GM21360 (cell line): ENCODE measurements at regions not wholly inside any gene's neighbourhood (a gene's known extent, or its start where the extent isn't known, plus 50 kb on each side); places are given as distances from the start of the nearest gene placed in this dataset.

Source experiments
- ATAC-seq: cut with Tn5 transposase; IDR thresholded peaks from one replicate; pipeline ENCODE4 v1.9.1; 2021; ENCODE audit warnings: mild to moderate bottlenecking, moderate library complexity; ENCODE audit not compliant: unreplicated experiment

DNA sequence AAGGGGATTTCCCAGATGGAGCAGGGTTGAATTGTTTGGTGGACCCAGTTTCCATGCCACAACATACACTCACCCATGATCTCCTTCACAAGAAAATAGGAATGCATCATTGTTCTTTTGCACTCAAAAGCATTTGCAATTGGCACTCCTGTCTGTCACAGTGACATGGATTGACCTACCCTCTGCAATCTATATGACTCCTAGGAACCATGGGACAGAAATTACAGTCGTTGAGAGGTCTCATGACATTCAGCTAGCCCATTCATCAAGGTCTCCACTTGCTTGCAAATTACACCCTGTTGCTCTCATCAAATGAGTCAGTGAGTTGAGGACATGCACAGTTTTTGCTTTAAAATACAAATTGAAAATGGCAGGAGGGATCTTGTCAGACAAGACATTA lies 448.5 kb downstream of the LPIN1 start:
- ATAC-seq = no peak

DNA sequence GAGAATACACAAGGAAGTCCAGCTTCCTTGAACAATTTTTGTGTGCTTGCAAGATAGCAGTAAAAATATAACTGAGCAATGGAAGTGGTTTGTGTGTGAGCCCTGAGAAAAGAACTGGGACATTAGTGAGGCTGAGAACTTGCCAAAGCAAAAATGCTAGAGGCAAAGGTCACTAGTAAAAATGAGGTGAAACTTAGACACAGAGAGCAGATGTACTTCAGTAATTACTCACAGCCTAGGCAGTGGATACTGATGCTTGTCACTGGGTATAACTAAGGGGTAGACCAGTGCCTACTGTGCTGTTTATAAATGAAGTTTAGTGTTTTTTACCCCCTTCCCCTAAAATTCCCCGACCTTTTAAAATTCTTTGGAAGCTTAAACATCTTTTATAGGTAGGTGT lies 450.1 kb downstream of the LPIN1 start:
- no peak for ATAC-seq

DNA sequence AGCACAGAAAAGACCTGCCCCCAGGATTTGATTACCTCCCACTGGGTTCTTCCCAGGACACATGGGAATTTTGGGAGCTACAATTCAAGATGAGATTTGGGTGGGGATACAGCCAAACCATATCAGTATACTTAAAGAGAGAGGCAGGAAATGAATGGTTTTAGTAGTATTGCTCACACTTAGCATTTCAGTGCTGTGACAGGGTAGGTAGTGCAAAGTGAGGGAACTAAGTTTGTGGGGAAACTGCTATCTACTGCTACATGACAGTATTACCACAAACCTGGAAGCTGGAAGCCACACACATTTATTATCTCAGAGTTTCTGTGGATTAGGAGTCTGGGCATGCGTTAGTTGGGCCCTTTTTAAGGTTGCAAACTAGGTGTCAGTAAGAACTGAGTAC lies 450.7 kb downstream of the LPIN1 start:
- no peak for ATAC-seq

DNA sequence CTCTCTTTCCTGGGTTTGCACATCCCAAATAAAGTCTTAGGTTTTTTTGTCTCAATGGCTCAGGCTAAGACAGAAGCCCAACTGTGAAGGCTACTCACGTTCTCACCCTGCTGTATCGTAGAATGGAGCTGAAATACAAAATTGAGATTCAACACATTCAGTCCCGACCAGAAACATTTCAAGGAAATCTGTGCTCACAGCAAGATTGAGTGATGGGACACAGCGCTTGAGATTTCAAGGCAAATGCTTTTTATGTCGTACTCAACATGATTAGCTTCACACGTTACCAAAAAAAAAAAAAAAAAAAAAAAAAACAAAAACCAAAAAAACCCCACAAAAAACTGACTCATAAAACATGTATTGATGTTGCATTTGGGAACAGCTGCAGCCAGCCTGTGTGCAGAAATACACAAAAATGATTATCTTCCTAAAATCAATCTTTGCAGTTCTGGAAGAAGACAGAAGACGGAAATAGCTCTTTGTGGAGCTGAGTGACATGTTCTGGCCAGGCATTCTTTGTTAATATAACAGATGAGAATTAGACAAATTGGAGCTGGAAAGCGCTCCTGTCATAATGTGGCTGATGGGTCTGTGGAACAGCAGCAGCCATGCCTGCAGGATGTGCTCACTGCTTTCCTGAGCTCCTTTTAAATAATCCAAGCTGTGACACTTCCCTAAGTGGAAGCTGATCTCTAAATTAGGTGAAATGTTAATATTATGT lies 453.2 kb downstream of the LPIN1 start:
- no peak for ATAC-seq

DNA sequence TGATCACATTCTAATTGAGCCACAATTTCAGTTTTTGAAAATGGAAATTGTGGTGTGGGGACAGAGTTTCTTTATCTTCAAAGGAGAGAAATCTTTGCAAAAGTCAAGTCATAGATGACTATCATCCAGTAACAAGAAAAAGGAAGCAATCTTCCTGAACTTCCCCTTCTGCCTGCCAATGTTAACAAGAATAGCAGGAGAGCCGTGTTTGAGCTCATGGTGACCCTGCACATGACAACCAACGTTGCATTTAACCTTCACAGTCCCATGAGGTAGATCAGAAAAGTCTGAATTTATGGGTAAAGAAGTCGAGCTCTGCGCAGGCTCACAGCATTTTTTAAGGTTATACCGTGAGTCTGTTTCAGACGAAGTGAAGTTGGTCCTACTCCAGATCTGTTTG lies 454.9 kb downstream of the LPIN1 start:
- no peak for ATAC-seq

DNA sequence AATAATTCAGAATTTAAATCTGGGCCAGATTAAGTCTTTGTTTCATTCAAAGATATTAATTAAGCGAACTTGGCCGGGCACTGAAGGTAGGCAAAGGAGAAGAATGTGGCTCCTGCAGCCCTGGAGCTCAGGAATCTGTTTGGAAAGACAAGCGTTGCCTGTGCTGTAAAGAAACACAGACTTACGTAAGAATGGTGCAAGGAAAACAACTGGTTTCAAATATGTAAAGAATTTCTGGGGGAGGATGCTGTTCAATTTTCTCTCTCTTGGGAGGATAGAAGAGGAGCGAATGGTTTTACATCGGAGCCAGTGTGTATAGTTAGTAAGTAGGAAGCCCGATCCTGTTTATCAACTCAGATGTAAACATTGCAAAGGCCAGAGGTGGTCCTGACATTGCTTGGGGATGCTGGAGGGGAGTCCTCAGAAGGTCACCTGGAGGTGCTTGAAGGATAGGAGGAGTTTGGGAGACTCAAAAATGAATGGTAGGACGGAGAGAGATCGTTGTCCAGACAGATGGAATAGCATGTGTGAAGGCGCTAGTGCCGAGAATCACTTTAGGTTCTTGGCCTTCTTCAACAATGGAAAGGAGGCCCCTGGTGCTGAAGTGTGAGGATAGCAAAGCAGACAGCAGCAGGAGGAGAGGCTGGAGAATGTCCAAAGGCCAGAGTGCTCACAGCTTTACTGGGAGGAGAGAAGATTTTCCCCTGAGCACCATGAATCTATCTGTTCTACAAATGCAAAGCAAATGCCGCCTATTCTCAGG lies 456.1 kb downstream of the LPIN1 start:
- ATAC-seq = no peak

DNA sequence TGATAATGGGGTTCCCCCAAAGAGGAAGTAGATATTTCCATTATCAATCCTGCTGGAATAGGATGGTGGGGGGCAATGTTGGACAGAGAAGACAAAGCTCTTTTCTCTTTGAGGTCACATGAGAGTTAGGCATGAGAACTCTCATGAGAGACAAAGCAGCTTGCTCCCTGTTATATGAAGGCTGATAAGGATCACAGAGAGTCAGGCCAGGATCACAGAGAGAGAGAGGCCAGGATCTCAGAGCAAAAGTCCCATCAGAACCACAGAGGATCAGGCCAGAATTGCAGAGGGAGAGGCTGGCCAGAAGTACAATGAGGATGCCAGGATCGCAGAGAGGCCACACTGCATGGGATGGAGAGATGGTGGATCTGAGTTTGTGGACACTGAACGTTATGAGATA lies 457.1 kb downstream of the LPIN1 start:
- ATAC-seq = no peak

DNA sequence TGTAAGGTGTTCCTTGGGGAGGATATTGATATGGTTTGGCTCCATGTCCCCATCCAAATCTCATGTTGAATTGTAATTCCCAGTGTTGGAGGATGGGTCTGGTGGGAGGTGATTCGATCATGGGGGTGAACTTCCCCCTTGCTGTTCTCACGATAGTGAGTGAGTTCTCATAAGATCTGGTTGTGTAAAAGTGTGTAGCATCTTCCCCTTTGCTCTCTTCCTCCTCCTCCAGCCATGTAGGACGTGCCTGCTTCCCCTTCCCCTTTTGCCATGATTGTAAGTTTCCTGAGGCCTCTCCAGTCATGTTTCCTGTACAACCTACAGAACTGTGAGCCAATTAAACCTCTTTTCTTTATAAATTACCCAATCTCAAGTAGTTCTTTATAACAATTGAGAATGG lies 458.7 kb downstream of the LPIN1 start:
- ATAC-seq = no peak

DNA sequence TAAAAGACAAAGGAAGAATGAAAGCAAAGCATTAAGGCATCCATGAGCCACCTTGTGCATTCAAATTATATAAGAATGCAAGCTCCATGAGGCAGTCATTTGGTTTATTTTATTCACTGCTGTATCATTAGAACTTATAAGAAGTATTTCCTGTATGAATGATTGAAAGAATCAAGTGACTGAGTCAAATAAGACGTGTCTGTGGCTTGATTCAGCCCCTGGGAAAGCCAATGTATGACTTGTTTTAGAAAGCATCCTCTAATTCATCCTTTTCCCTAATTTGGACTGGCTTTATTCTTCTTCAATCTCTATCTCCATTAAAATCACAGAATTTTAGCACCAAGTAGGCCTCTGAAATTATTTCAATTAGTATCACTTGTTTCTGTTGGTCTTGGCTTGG lies 461.1 kb downstream of the LPIN1 start:
- ATAC-seq = no peak

DNA sequence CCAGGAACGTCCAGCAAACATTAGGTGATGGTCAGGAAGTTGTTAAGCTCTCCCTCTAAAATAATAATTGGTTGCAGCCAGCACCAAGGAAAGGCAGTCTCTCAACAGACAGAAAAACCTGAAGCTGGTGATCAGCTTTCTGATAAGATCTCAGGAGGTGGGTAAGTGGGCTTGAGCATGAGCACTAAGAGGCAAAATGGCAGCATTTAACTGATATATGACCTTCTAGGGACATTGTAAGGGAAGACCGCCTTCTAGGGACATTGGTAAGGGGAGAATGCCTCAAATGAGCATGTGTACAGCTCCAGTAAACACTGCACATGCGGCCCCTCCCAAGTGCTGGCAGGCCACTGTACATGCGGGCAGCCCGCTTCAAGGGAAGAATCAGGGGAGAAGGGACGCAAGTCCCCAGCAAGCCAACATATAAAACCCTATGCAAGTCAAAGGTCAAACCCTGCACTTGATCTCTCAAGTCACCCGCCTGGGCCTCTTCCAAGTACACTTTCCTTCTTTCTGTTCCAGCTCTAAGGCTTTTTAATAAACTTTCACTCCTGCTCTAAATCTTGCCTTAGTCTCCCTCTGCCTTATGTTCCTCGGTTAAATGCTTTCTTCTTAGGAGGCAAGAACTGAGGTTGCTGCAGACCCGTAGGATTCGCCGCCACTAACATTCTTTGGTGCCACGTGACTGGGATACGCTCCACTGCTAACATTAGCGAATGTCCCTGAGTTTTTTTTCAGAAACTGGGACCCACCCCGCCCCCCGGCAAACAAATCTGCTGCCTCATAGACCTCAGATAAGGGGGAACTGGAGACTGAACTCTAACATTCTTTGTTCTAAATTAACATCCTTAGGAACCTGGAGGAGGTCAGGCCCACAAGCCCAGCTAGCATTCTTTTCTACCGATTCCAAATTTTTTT lies 463.8 kb downstream of the LPIN1 start:
- ATAC-seq = no peak

DNA sequence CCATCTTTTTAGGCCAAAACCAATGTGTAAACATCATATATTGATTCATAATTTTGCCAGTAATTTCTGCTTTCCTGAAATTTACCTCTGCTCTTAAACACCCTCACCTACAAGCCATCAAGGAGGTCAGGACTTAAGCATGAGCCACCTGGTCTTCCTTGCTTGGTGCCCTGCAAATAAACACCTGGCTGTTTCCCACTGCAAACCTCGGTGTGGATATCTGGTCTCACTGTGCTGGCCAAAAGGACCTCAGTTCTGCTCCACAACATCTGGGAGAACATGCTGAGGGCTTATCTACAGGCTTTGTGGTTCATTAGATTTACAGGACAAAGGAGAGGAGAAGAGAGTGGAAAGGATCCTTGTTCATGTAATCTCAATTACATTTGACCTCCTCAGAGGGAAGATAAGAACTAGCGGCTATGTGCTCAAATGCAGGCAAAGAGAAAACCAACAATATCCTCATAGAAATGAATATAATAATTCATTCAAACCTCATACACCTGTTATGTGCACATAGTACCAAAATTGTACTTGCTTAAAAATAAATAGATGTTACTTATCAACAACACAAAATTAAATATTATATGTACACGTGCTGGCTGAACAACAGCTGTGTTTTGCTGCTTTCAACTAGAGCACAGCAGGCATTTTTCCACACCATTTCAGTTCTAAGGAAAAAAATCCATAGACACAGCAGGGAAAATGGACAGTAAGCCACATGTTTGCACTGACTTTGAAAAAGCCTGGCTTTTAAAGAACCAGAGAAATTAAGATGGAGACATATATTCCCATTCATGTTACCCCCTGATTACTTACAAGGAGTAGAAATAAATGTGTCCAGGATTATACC lies 465.1 kb downstream of the LPIN1 start:
- ATAC-seq = no peak

DNA sequence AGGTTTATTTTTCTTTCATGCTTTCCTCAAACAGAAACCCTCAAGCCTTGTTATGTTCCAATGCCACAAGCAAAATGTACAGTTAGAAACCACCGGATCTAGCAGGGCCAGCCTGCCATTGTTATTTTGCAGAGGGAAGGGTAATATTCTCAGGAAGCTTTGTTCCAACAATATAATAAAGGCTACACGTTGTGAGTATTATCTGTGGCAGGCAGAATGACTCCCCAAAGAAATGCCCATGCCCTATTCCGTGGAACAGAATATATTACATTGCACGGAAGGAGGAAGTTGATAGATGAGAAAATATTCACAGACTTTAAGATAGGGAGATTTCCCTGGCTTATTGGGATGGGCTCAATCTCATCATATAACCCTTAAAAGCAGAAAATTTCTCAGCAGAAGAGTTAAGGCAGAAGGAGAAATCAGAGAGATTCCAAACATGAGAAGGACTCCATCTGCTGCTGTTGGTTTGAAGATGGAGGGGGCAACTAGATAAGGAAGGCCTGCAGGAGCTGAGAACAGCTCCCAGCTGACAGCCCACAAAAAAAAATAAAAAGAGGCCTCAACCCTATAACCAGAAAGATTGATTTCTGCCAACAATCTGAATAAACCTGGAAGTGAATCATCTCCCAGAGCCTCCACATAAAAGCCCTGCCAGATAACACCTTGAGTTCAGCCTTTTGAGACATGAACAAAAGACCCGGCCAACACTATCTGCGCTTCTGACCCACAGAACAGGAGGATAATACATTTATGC lies 466.6 kb downstream of the LPIN1 start:
- ATAC-seq = no peak

DNA sequence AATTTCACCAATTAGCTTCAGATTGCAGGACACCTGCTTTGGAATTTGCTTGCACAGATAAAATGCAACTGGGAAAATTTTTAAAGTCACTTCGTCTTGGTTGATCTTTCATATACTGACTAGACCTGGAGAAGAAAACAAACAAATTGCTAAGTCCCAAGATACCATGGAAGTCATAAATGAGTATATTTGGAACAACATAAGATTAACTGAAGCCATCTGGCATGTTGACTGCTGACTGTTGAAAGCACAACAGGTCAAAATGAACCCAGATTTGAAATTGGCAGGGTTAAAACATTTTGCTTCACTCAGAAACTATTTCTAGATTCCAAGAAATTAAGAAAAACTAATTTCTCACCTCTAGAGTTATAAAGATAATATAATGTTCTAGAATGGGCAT lies 470.7 kb downstream of the LPIN1 start:
- no peak for ATAC-seq

DNA sequence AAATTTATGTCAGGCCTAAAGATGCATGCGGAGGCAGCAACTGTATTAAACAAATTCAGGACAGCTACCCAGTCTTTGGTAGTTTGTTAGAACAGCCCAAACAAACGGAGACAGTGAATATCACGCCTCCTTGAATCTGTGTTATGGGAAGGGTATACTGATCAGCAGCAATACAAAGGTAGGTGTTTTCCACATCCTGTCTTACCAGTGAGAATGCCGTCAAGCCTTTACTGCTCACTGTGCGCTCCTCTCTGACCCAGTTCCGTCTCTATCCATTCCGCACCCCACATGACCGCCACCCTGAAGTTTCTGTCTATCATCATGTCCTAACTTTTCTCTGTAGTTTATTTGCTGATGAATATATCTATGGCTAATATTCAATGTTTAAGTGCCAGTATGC lies 473.3 kb downstream of the LPIN1 start:
- ATAC-seq = no peak

DNA sequence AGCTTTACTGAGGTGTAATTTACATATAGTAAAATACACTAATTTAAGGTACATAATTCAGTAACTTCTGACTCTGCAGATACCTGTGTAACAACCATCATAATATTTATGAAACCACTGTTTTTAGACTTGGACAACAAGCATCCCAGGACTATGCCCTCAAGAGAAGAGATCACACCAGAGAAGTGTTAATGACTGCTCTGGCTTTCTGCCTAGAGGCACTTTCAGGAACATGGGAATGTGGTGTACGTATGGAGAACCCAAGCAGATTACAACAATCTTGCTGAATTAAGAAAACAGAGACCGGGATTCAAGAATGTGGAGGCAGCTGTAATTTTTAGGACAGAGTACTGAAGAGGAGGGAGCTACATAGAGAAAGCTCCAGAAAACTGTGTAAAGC lies 475.2 kb downstream of the LPIN1 start:
- ATAC-seq = no peak

DNA sequence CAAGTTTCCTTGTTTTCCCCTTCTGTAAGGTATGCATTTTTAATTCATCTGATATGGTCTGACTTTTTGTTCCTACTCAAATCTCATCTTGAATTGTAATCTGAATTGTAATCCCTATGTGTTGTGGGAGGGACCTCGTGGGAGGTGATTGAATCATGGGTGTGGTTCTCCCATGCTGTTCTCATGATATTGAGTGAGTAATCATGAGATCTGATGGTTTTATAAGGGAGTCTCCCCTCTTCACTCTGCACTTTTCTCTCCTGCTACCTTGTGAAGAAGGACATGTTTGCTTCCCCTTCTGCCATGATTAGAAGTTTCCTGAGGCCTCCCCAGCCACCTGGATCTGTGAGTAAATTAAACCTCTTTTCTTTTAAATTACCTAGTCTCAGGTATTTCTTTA lies 476.1 kb downstream of the LPIN1 start:
- no peak for ATAC-seq

DNA sequence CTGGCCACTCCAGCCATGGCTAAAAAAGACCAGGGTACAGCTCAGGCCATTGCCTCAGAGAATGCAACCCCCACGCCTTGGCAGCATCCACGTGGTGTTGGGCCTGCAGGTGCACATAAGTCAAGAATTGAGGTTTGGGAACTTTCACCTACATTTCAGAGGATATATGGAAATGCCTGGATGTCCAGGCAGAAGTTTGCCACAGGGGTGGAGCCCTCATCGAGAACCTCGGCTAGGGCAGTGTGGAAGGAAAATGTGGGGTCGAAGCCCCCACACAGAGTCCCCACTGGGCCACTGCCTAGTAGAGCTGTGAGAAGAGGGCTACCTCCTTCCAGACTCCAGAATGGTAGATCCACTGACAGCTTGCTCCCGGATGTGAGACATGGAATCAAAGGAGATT lies 477.3 kb downstream of the LPIN1 start:
- no peak for ATAC-seq

DNA sequence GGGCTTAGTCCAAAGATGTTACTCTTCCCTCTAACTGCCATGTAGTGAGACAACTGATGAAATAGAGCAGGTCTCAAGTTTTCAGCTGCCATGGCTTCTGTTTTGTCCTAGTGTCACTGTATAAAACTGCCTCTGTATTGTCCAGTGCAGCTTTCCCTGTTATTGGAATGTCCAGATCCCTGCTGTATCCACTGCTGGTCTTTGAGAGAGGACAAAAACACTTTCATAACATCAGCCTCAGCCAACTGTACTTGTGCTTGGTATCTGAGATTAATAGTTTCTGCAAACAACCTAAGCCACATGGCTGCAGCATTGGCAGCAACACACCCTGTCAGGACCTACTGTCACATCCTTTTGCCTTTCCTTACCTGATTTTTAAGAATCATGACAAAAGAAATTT lies 480.2 kb downstream of the LPIN1 start:
- no peak for ATAC-seq

DNA sequence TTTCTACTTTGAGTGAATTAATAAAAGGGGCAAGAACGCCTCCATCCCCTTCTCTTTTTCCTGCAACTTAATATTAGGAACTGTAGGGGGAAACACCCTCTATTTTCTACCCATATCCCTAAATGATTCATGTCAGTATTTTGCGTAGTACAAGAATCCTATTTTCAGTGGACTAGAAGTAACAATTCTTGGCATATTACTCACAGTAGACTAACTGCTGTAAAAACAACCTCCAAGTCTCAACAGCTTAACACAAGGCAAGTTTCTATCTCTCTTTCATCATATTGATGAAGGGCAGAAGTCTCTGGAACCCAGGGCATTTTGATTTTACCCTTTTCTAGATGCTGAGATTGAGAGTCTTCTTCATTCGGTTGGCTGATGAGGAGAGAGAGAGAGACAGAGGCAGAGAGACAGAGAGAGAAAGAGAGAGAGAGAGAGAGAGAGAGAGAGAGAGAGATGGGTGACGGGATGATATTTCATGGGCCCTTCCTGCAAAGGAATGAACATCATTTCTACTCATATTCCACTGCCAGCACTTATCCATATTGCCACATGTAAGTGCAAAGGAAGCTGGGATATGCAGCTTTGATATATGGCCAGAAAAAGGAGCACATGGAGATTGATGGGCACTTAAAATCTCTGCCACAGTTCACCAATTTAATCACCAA lies 481.6 kb downstream of the LPIN1 start:
- no peak for ATAC-seq
